Endothelial cell of umbilical vein (primary cell): ENCODE measurements at regions not wholly inside any gene's neighbourhood (a gene's known extent, or its start where the extent isn't known, plus 50 kb on each side); places are given as distances from the start of the nearest gene placed in this dataset.

Experiments used
- EZH2 ChIP-seq: IDR thresholded peaks from 2 replicates; pipeline ENCODE4 v1.6.1; 2012; ENCODE audit warnings: borderline replicate concordance, low read depth, mild to moderate bottlenecking, moderate library complexity, low read length, inconsistent platforms; ENCODE audit not compliant: severe bottlenecking
- FOS ChIP-seq: IDR thresholded peaks from 2 replicates; pipeline ENCODE4 v1.6.1; 2011; ENCODE audit warnings: mild to moderate bottlenecking, low read length, moderate library complexity, borderline replicate concordance; ENCODE audit not compliant: insufficient read depth
- MYC ChIP-seq: IDR thresholded peaks from one replicate; pipeline ENCODE4 v1.6.1; 2011; ENCODE audit warnings: mild to moderate bottlenecking, low read depth, low read length
- POLR2A ChIP-seq: IDR thresholded peaks from 2 replicates; pipeline ENCODE4 v1.6.1; 2012; ENCODE audit warnings: low read depth, mild to moderate bottlenecking, control low read depth, low read length
- TF ChIP-seq, protein P1 (sequence below), 2 donors: IDR thresholded peaks; 1 replicate in 1 of 2; 2 replicates in 1 of 2; pipeline ENCODE4 v1.5.1; 2011; ENCODE audit warnings: low read length in 2 of 2, mild to moderate bottlenecking in 2 of 2, moderate library complexity in 2 of 2, control low read depth in 1 of 2, inconsistent platforms in 1 of 2, low read depth in 1 of 2; ENCODE audit not compliant: insufficient read depth in 1 of 2; ENCODE audit errors: extremely low read depth in 1 of 2
- TF ChIP-seq, protein P2 (sequence below): IDR thresholded peaks from 2 replicates; pipeline ENCODE4 v1.6.1; 2011; ENCODE audit not compliant: insufficient read depth, insufficient read length

DNA sequence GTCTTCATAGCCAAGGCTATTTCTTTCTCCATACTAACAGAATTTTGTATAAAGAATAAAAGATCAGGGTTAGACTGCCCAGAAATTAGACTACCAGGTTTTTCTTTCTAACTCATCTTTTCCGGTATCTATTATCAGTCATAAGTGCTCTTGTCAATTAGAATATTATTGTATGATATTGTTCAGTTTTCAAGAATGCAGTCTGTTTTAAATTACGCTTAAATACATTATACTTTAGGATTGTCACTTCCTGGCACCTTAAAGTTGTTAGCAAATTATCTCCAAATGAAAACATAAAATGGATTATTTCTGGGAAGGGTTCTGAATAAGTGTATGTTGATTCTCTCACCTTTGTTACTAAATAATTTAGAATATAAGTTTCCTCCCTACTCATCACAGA, 497.2 kb downstream of the IGSF11 start:
- TF ChIP-seq, protein P1, sequence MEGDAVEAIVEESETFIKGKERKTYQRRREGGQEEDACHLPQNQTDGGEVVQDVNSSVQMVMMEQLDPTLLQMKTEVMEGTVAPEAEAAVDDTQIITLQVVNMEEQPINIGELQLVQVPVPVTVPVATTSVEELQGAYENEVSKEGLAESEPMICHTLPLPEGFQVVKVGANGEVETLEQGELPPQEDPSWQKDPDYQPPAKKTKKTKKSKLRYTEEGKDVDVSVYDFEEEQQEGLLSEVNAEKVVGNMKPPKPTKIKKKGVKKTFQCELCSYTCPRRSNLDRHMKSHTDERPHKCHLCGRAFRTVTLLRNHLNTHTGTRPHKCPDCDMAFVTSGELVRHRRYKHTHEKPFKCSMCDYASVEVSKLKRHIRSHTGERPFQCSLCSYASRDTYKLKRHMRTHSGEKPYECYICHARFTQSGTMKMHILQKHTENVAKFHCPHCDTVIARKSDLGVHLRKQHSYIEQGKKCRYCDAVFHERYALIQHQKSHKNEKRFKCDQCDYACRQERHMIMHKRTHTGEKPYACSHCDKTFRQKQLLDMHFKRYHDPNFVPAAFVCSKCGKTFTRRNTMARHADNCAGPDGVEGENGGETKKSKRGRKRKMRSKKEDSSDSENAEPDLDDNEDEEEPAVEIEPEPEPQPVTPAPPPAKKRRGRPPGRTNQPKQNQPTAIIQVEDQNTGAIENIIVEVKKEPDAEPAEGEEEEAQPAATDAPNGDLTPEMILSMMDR (IDR thresholded peaks at IDR 0.05; ENCODE audit: extremely low read depth in 1 of 2, insufficient read depth in 1 of 2, low read depth in 1 of 2, low read length in 2 of 2): no peak
- TF ChIP-seq FOS: no peak
- TF ChIP-seq, protein P2, sequence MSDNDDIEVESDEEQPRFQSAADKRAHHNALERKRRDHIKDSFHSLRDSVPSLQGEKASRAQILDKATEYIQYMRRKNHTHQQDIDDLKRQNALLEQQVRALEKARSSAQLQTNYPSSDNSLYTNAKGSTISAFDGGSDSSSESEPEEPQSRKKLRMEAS: no peak
- no peak for TF ChIP-seq POLR2A
- TF ChIP-seq MYC: no peak
- TF ChIP-seq EZH2: no peak
